ENCODE measurements at regions not wholly inside any gene's neighbourhood (a gene's known extent, or its start where the extent isn't known, plus 50 kb on each side); places are given as distances from the start of the nearest gene placed in this dataset.

DNA sequence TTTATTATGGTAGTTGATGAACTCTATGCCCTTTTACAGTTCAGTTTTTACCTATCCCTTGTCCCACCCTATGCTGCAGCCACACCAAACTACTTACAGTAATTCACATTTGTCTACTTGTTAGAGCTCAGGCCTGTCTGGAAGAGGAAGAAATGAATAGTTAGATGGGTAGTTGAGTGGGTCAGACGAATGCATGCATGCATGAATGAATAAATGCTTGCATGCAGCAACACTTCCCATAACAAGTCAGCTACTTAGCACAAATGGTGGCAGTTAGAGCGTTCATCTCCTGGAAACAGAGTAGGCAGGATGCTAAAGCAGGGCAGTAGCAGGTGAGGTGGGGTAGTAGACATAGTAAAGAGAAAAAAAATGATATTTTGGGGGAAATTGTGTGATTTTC is 322.3 kb downstream of the NDFIP2 start (continued):
- TF ChIP-seq MYBL2 (CRISPR knock-in tag; IDR thresholded peaks at IDR 0.05) (no peak), SP1 (CRISPR knock-in tag; conservative IDR thresholded peaks at IDR 0.05) (no peak), ZNF425 (CRISPR knock-in tag; conservative IDR thresholded peaks at IDR 0.05) (no peak)

DNA sequence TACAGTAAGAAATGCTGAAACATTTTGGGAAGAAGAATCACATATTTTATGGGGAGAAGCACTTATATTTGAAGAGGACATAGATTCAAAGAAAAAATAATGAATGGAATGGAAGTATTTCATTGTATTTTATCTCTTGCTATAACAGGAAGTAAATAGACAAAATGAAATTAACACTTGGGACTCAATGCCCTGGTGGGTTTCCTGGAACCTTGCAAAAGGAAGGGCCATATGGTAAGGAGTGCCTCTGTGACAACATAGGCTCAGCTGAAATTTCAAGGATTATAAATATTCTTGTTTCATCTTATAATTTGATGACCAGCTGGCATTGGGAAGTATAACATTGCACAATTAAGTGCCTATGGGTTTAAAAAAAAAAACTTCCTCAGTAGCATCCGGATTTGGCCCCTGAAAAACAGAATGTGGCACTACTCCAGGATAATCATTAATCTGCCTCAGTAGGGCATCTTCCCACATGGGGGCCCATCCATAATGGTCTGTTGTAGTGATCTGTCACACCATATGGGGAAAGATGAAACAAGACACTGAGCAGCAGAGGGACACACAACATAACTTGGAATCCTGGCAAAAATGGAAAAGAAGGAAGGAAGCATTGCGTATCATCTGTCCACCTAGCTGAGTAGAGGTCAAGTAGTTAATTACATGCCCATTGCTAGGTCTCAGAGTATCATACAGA is 321.6 kb downstream of the NDFIP2 start:
- ChIA-PET CTCF (no interaction called here), POLR2A (no interaction called here)
- DNase-seq (ENCODE audit: low spot score) (no peak), ATAC-seq (no peak)
- no peaks in the 10 kb centered on the region for H3K27me3 Mint-ChIP-seq (ENCODE audit: low read depth)
- no peak for TF ChIP-seq HMGA2 (CRISPR knock-in tag; IDR thresholded peaks at IDR 0.05)
- no peak overlapping the region for H3K4me3 Mint-ChIP-seq
- H3K27ac Mint-ChIP-seq, result no peak overlapping the region
- no peaks in the 10 kb centered on the region for H3K9me3 Mint-ChIP-seq
- peaks cover 47% of the 10 kb centered on the region for H3K4me1 Mint-ChIP-seq
- no peaks in the 10 kb centered on the region for H3K36me3 Mint-ChIP-seq

GRCh38 chr13:79799059-79799867 is 318.3 kb downstream of the NDFIP2 start:
- DNase-seq (ENCODE audit: low spot score) (no peak), ATAC-seq (no peak)
- Mint-ChIP-seq H3K27ac (no peak overlapping the region), H3K36me3 (no peaks in the 10 kb centered on the region), H3K27me3 (ENCODE audit: low read depth) (no peaks in the 10 kb centered on the region), H3K4me3 (no peak overlapping the region), H3K4me1 (peaks cover 20% of the 10 kb centered on the region), H3K9me3 (no peaks in the 10 kb centered on the region)
- CTCF ChIA-PET, result no interaction called here
- POLR2A ChIA-PET, result no interaction called here
- peak; percentile 27; the same call in 1 of the 2 replicates for TF ChIP-seq RORB (CRISPR knock-in tag; IDR thresholded peaks at IDR 0.05)
- no peak for TF ChIP-seq RELA (CRISPR knock-in tag; IDR thresholded peaks at IDR 0.05; ENCODE audit: borderline replicate concordance)

DNA sequence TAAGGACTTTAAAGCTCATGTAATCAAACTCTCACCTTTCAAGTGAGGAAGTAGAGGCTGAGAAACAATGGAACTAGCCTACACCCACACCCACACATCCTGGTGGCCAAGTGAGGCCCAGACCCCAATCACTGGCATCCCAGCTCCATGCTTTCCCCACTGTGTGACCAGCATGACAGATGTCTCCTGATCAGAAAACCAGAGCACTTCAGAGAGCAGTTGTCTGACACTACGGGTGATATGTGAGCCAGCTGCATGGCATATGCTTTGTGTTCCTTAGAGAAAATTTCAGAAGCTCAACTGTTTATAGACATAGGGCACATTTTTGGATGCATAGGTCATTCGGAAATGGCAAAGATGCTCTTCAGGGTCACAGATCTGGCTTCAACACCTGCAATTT is 315.2 kb downstream of the NDFIP2 start:
- ATAC-seq (no peak), DNase-seq (ENCODE audit: low spot score) (no peak)
- Mint-ChIP-seq H3K36me3 (no peaks in the 10 kb centered on the region), H3K27ac (no peak overlapping the region), H3K4me3 (no peak overlapping the region), H3K27me3 (ENCODE audit: low read depth) (no peaks in the 10 kb centered on the region), H3K4me1 (0 out of 2 replicates have a peak, but pooled peaks cover 5% of the 10 kb centered on the region), H3K9me3 (no peaks in the 10 kb centered on the region)
- TF ChIP-seq, protein P1, sequence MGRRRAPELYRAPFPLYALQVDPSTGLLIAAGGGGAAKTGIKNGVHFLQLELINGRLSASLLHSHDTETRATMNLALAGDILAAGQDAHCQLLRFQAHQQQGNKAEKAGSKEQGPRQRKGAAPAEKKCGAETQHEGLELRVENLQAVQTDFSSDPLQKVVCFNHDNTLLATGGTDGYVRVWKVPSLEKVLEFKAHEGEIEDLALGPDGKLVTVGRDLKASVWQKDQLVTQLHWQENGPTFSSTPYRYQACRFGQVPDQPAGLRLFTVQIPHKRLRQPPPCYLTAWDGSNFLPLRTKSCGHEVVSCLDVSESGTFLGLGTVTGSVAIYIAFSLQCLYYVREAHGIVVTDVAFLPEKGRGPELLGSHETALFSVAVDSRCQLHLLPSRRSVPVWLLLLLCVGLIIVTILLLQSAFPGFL (CRISPR knock-in tag; IDR thresholded peaks at IDR 0.05; ENCODE audit: borderline replicate concordance), result no peak
- TF ChIP-seq ZNF671 (CRISPR knock-in tag; IDR thresholded peaks at IDR 0.05), result no peak
- TF ChIP-seq FOXK1 (CRISPR knock-in tag; IDR thresholded peaks at IDR 0.05), result no peak
- CTCF ChIA-PET, result no interaction called here
- POLR2A ChIA-PET, result no interaction called here

DNA sequence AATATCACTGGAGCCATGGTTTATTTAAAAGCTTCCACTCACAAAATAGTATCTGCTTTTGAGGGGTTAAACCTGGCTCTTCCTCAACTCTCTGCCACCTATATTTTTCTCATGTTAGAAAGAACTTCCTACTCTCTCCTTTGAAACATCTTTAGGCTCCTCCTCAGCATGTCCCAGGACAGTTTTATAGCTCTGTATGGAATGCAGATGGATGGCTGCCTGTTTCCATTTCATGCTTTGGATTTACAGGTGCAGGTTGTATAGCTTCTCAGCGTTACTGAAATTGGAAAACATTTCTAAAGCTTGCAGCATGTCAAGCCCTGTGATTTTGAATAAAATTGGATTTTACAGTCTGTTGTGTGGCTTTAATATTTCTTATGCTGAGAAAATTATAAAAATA is 314.0 kb downstream of the NDFIP2 start:
- Mint-ChIP-seq H3K27me3 (ENCODE audit: low read depth) (no peaks in the 10 kb centered on the region), H3K36me3 (no peaks in the 10 kb centered on the region), H3K4me3 (no peak overlapping the region), H3K9me3 (peaks cover 5% of the 10 kb centered on the region), H3K4me1 (0 out of 2 replicates have a peak, but pooled peaks cover 5% of the 10 kb centered on the region), H3K27ac (no peak overlapping the region)
- DNase-seq (ENCODE audit: low spot score), result no peak
- ChIA-PET CTCF (no interaction called here), POLR2A (no interaction called here)
- TF ChIP-seq STAT6 (CRISPR knock-in tag; conservative IDR thresholded peaks at IDR 0.05; ENCODE audit: low read depth) (no peak), JAZF1 (CRISPR knock-in tag; IDR thresholded peaks at IDR 0.05) (no peak), NR3C1 (CRISPR knock-in tag; conservative IDR thresholded peaks at IDR 0.05; ENCODE audit: low read depth) (no peak), USF1 (CRISPR knock-in tag; IDR thresholded peaks at IDR 0.05) (no peak), ZNF671 (CRISPR knock-in tag; IDR thresholded peaks at IDR 0.05) (no peak)
- no peak for ATAC-seq
